Stimulated activated naive CD8-positive, alpha-beta T cell treated with anti-CD3 and anti-CD28 coated beads, Interleukin-15, amount 100 ng/mL, for 72 hours (primary cell): ENCODE measurements at regions not wholly inside any gene's neighbourhood (a gene's known extent, or its start where the extent isn't known, plus 50 kb on each side); places are given as distances from the start of the nearest gene placed in this dataset.
"Not testable (repeated sequence)": the region's sequence is repeated elsewhere in the genome, so short reads cannot be mapped to it uniquely, and the experiment has no call there.

Experiments used
- ATAC-seq: fragments of 150-1000 bp; cut with Tn5 transposase; 2 replicates; pipeline ENCODE4 v1.10.0; 2021; ENCODE audit warnings: mild to moderate bottlenecking, moderate library complexity
- DNase-seq, 2 donors: peaks; one replicate each; pipeline ENCODE4 v3.0.0; 2021 to 2022
- H3K27ac Mint-ChIP-seq, 2 donors: one replicate each; pipeline ENCODE4 v1.8.0; 2022; ENCODE audit warnings: mild to moderate bottlenecking in 2 of 2, mixed read lengths in 2 of 2, moderate library complexity in 2 of 2
- H3K27me3 Mint-ChIP-seq: one replicate; pipeline ENCODE4 v1.8.0; 2022; ENCODE audit warnings: mixed read lengths
- H3K4me1 Mint-ChIP-seq: one replicate; pipeline ENCODE4 v1.8.0; 2022; ENCODE audit warnings: mild to moderate bottlenecking, mixed read lengths
- H3K4me3 Mint-ChIP-seq, 2 donors: one replicate each; pipeline ENCODE4 v1.8.0; 2022; ENCODE audit warnings: mild to moderate bottlenecking in 2 of 2, mixed read lengths in 2 of 2, moderate library complexity in 1 of 2
- H3K9me3 Mint-ChIP-seq, 2 donors: one replicate each; pipeline ENCODE4 v1.8.0; 2022; ENCODE audit warnings: mixed read lengths in 2 of 2

- no peak for ATAC-seq
- no peak overlapping the region for H3K4me3 Mint-ChIP-seq
- H3K27me3 Mint-ChIP-seq = peaks cover 14% of the 10 kb centered on the region
- H3K4me1 Mint-ChIP-seq = no peaks in the 10 kb centered on the region
- peaks cover 5 to 10% of the 10 kb centered on the region in 2 donors for H3K9me3 Mint-ChIP-seq
- DNase-seq = no peak
- no peak overlapping the region for H3K27ac Mint-ChIP-seq
Measured at GRCh38 chr2:19116918-19117317, 241.5 kb downstream of the OSR1 start.

- DNase-seq (no peak), ATAC-seq (no peak)
- Mint-ChIP-seq H3K9me3 (peaks cover 5 to 10% of the 10 kb centered on the region in 2 donors), H3K27ac (no peak overlapping the region), H3K4me3 (no peak overlapping the region), H3K4me1 (no peaks in the 10 kb centered on the region), H3K27me3 (peaks cover 17% of the 10 kb centered on the region)
Measured at GRCh38 chr2:19114754-19115231, 243.6 kb downstream of the OSR1 start.

GRCh38 chr2:19114126-19114525 is 244.3 kb downstream of the OSR1 start:
- no peak overlapping the region for H3K4me3 Mint-ChIP-seq
- ATAC-seq (no peak), DNase-seq (no peak)
- H3K9me3 Mint-ChIP-seq = peaks cover 5 to 10% of the 10 kb centered on the region in 2 donors
- peaks cover 23% of the 10 kb centered on the region for H3K27me3 Mint-ChIP-seq
- no peaks in the 10 kb centered on the region for H3K4me1 Mint-ChIP-seq
- no peak overlapping the region for H3K27ac Mint-ChIP-seq

GRCh38 chr2:19111354-19111753 is 247.1 kb downstream of the OSR1 start:
- no peak for DNase-seq

GRCh38 chr2:19109518-19109917 is 248.9 kb downstream of the OSR1 start:
- H3K4me1 Mint-ChIP-seq = no peaks in the 10 kb centered on the region
- ATAC-seq (no peak), DNase-seq (no peak)
- H3K9me3 Mint-ChIP-seq = peaks cover 0 to 14% of the 10 kb centered on the region in 2 donors
- H3K27ac Mint-ChIP-seq = no peak overlapping the region
- H3K4me3 Mint-ChIP-seq = no peak overlapping the region
- peaks cover 23% of the 10 kb centered on the region for H3K27me3 Mint-ChIP-seq

More at GRCh38 chr2:19111354-19111753, 247.1 kb downstream of the OSR1 start:
- Mint-ChIP-seq H3K27ac (no peak overlapping the region), H3K4me1 (no peaks in the 10 kb centered on the region), H3K27me3 (peaks cover 23% of the 10 kb centered on the region), H3K4me3 (no peak overlapping the region), H3K9me3 (peaks cover 0 to 7% of the 10 kb centered on the region in 2 donors)
- ATAC-seq = no peak

GRCh38 chr2:19106376-19106775 is 252.0 kb downstream of the OSR1 start:
- no peaks in the 10 kb centered on the region for H3K4me1 Mint-ChIP-seq

GRCh38 chr2:19104503-19104902 is 253.9 kb downstream of the OSR1 start:
- Mint-ChIP-seq H3K9me3 (peaks cover 0 to 14% of the 10 kb centered on the region in 2 donors), H3K4me3 (no peak overlapping the region), H3K27ac (no peak overlapping the region), H3K4me1 (no peaks in the 10 kb centered on the region), H3K27me3 (peaks cover 11% of the 10 kb centered on the region)
- DNase-seq (no peak), ATAC-seq (no peak)

More at GRCh38 chr2:19106376-19106775, 252.0 kb downstream of the OSR1 start:
- Mint-ChIP-seq H3K4me3 (no peak overlapping the region), H3K27me3 (peaks cover 17% of the 10 kb centered on the region), H3K27ac (no peak overlapping the region), H3K9me3 (peaks cover 0 to 14% of the 10 kb centered on the region in 2 donors)
- no peak for ATAC-seq
- no peak for DNase-seq

- Mint-ChIP-seq H3K27ac (no peak overlapping the region), H3K4me1 (no peaks in the 10 kb centered on the region), H3K4me3 (no peak overlapping the region), H3K27me3 (peaks cover 8% of the 10 kb centered on the region), H3K9me3 (peaks cover 0 to 14% of the 10 kb centered on the region in 2 donors)
- no peak for DNase-seq
- no peak for ATAC-seq
Measured at GRCh38 chr2:19102696-19103423, 255.6 kb downstream of the OSR1 start.

- DNase-seq = no peak
- H3K27me3 Mint-ChIP-seq = peaks cover 7% of the 10 kb centered on the region
- H3K4me3 Mint-ChIP-seq = no peak overlapping the region
- no peak overlapping the region for H3K27ac Mint-ChIP-seq
- H3K4me1 Mint-ChIP-seq = no peaks in the 10 kb centered on the region
- peaks cover 2 to 13% of the 10 kb centered on the region in 2 donors for H3K9me3 Mint-ChIP-seq
- no peak for ATAC-seq
Measured at GRCh38 chr2:19101968-19102367, 256.5 kb downstream of the OSR1 start.

- Mint-ChIP-seq H3K27ac (no peak overlapping the region), H3K27me3 (no peaks in the 10 kb centered on the region), H3K4me3 (no peak overlapping the region), H3K9me3 (peaks cover 7 to 10% of the 10 kb centered on the region in 2 donors), H3K4me1 (no peaks in the 10 kb centered on the region)
- ATAC-seq (no peak), DNase-seq (no peak)
Measured at GRCh38 chr2:19100570-19100969, 257.9 kb downstream of the OSR1 start.

- Mint-ChIP-seq H3K4me1 (no peaks in the 10 kb centered on the region), H3K4me3 (no peak overlapping the region), H3K27ac (no peak overlapping the region), H3K27me3 (no peaks in the 10 kb centered on the region), H3K9me3 (peaks cover 7% of the 10 kb centered on the region in 2 donors)
- no peak for ATAC-seq
- no peak for DNase-seq
Measured at GRCh38 chr2:19099181-19099580, 259.2 kb downstream of the OSR1 start.

- H3K27me3 Mint-ChIP-seq = no peaks in the 10 kb centered on the region
- DNase-seq (no peak), ATAC-seq (no peak)
- H3K4me1 Mint-ChIP-seq = no peaks in the 10 kb centered on the region
- peaks cover 7 to 11% of the 10 kb centered on the region in 2 donors for H3K9me3 Mint-ChIP-seq
- H3K4me3 Mint-ChIP-seq = no peak overlapping the region
- H3K27ac Mint-ChIP-seq = no peak overlapping the region
Measured at GRCh38 chr2:19098467-19099160, 259.8 kb downstream of the OSR1 start.

- H3K9me3 Mint-ChIP-seq = peaks cover 28 to 37% of the 10 kb centered on the region in 2 donors
- not testable (repeated sequence) for H3K27me3 Mint-ChIP-seq, H3K27ac Mint-ChIP-seq, ATAC-seq, DNase-seq, H3K4me3 Mint-ChIP-seq, H3K4me1 Mint-ChIP-seq
Measured at GRCh38 chr2:19089476-19089875, 268.9 kb downstream of the OSR1 start.

- no peak overlapping the region for H3K27ac Mint-ChIP-seq
- H3K9me3 Mint-ChIP-seq = peaks cover 7 to 17% of the 10 kb centered on the region in 2 donors
- ATAC-seq = no peak
- no peaks in the 10 kb centered on the region for H3K27me3 Mint-ChIP-seq
- no peak for DNase-seq
- no peak overlapping the region for H3K4me3 Mint-ChIP-seq
- H3K4me1 Mint-ChIP-seq = no peaks in the 10 kb centered on the region
Measured at GRCh38 chr2:19086231-19086651, 272.2 kb downstream of the OSR1 start.

- no peak for ATAC-seq
- H3K4me1 Mint-ChIP-seq = no peaks in the 10 kb centered on the region
Measured at GRCh38 chr2:19078709-19079108, 279.7 kb downstream of the OSR1 start.

GRCh38 chr2:19073522-19073921 is 284.9 kb downstream of the OSR1 start:
- H3K27ac Mint-ChIP-seq = no peak overlapping the region
- ATAC-seq = no peak
- H3K4me1 Mint-ChIP-seq = no peaks in the 10 kb centered on the region
- no peak overlapping the region for H3K4me3 Mint-ChIP-seq
- no peaks in the 10 kb centered on the region for H3K27me3 Mint-ChIP-seq
- H3K9me3 Mint-ChIP-seq = no peaks in the 10 kb centered on the region
- no peak for DNase-seq

More at GRCh38 chr2:19078709-19079108, 279.7 kb downstream of the OSR1 start:
- DNase-seq = no peak
- Mint-ChIP-seq H3K27me3 (no peaks in the 10 kb centered on the region), H3K27ac (no peak overlapping the region), H3K9me3 (peaks cover 0 to 7% of the 10 kb centered on the region in 2 donors), H3K4me3 (no peak overlapping the region)
